Upper lobe of left lung (tissue), 4 donors: ENCODE measurements at regions not wholly inside any gene's neighbourhood (a gene's known extent, or its start where the extent isn't known, plus 50 kb on each side); places are given as distances from the start of the nearest gene placed in this dataset.

Experiments used
- CTCF ChIP-seq, 6 experiments: fragments of 450-650 bp in 4 of 6; fragments of 200-600 bp in 2 of 6; sonication (generic) in 2 of 6; IDR thresholded peaks; one replicate each; pipeline ENCODE4 v1.5.1; 2016 to 2019; ENCODE audit warnings: antibody characterized with exemption in 6 of 6
- POLR2A ChIP-seq, 4 donors: fragments of 450-650 bp; IDR thresholded peaks; one replicate each; pipeline ENCODE4 v1.5.1; 2016 to 2017; ENCODE audit warnings: antibody characterized with exemption in 4 of 4, mild to moderate bottlenecking in 2 of 4

- TF ChIP-seq POLR2A (IDR thresholded peaks at IDR 0.05) (no peak), CTCF (IDR thresholded peaks at IDR 0.05) (no peak)
Observed at GRCh38 chr14:97057238-97058073, 260.3 kb downstream of the VRK1 start.
